B cell (primary cell): ENCODE measurements at regions not wholly inside any gene's neighbourhood (a gene's known extent, or its start where the extent isn't known, plus 50 kb on each side); places are given as distances from the start of the nearest gene placed in this dataset.

Source experiments
- ATAC-seq: fragments of 200-7000 bp; cut with Tn5 transposase; one replicate; pipeline ENCODE4 v1.10.0; 2021; ENCODE audit warnings: low read depth, mild to moderate bottlenecking, moderate number of reproducible peaks, moderate library complexity
- CTCF ChIA-PET: fragments of 350-600 bp; sonication (Branson Sonifier 250); formaldehyde crosslinking; loops from one replicate; lab custom pipeline; 2021; ENCODE audit warnings: antibody characterized with exemption, inconsistent platforms; lab: Charles Lee
- POLR2A ChIA-PET: fragments of 350-600 bp; sonication (Branson Sonifier 250); formaldehyde crosslinking; loops from one replicate; lab custom pipeline; 2021; ENCODE audit warnings: antibody characterized with exemption; lab: Charles Lee
- DNase-seq: peaks from one replicate; pipeline ENCODE4 v3.0.0; 2013
- H2AFZ ChIP-seq: 2 replicates; pipeline ENCODE4 v1.6.1; 2012; ENCODE audit warnings: mild to moderate bottlenecking, low read depth, low read length; ENCODE audit not compliant: insufficient read depth, poor library complexity, severe bottlenecking
- H3K27ac ChIP-seq, 2 donors: 1 replicate in 1 of 2; 2 replicates in 1 of 2; pipeline ENCODE4 v1.5.1; 2012 to 2013; ENCODE audit warnings: low read length in 2 of 2, mild to moderate bottlenecking in 2 of 2, moderate library complexity in 1 of 2
- H3K27me3 ChIP-seq, 4 experiments: fragments of 200-600 bp in 1 of 4; sonication (generic) in 1 of 4; replicated peaks in 1 of 4; 1 replicate in 2 of 4; 2 replicates in 2 of 4; pipeline versions ENCODE4 v1.6.1 to v1.7.0; 2013 to 2016; ENCODE audit warnings: low read length in 3 of 4, mild to moderate bottlenecking in 2 of 4, mixed read lengths in 1 of 4, moderate library complexity in 1 of 4; ENCODE audit not compliant: insufficient read depth in 4 of 4, control insufficient read depth in 3 of 4; ENCODE audit errors: control extremely low read depth in 1 of 4
- H3K36me3 ChIP-seq, 2 experiments: replicated peaks in 1 of 2; 1 replicate in 1 of 2; 2 replicates in 1 of 2; pipeline versions ENCODE4 v1.6.1 to v1.7.1; 2013; ENCODE audit warnings: low read length in 1 of 2; ENCODE audit not compliant: insufficient read depth in 2 of 2, control insufficient read depth in 1 of 2; ENCODE audit errors: control extremely low read depth in 1 of 2, extremely low read depth in 1 of 2
- H3K4me1 ChIP-seq, 2 donors: fragments of 200-600 bp in 1 of 2; sonication (generic) in 1 of 2; 1 replicate in 1 of 2; 2 replicates in 1 of 2; pipeline versions ENCODE4 v1.5.1 to v1.6.1; 2013 to 2017; ENCODE audit warnings: low read length in 2 of 2; ENCODE audit not compliant: control insufficient read depth in 2 of 2, insufficient read depth in 2 of 2
- H3K4me2 ChIP-seq: replicated peaks from 2 replicates; pipeline ENCODE3; 2012; ENCODE audit warnings: mild to moderate bottlenecking, low read depth, low read length; ENCODE audit not compliant: poor library complexity, severe bottlenecking
- H3K4me3 ChIP-seq, 5 experiments: fragments of 200-600 bp in 1 of 5; sonication (generic) in 1 of 5; 1 replicate in 3 of 5; 2 replicates in 2 of 5; pipeline versions ENCODE4 v1.5.1 to v1.7.0; 2011 to 2016; ENCODE audit warnings: low read length in 4 of 5, mild to moderate bottlenecking in 4 of 5, low read depth in 2 of 5, control low read depth in 1 of 5, moderate library complexity in 1 of 5; ENCODE audit not compliant: insufficient read depth in 1 of 5; ENCODE audit errors: control extremely low read depth in 1 of 5, extremely low read depth in 1 of 5
- H3K79me2 ChIP-seq: fragments of 200-600 bp; sonication (generic); one replicate; pipeline ENCODE4 v1.6.0; 2016; ENCODE audit warnings: low read length; ENCODE audit not compliant: control insufficient read depth, insufficient read depth
- H3K9ac ChIP-seq: fragments of 200-600 bp; sonication (generic); 2 replicates; pipeline ENCODE4 v1.6.1; 2017; ENCODE audit warnings: mild to moderate bottlenecking, low read length, moderate library complexity
- H3K9me3 ChIP-seq, 3 donors: one replicate each; pipeline versions ENCODE4 v1.6.1 to v1.7.1; 2013; ENCODE audit warnings: low read length in 2 of 3; ENCODE audit not compliant: control insufficient read depth in 2 of 3, insufficient read depth in 1 of 3; ENCODE audit errors: control extremely low read depth in 1 of 3
- H4K20me1 ChIP-seq: 2 replicates; pipeline ENCODE4 v1.6.0; 2012; ENCODE audit warnings: mild to moderate bottlenecking, low read length; ENCODE audit not compliant: insufficient read depth, control insufficient read depth, poor library complexity, severe bottlenecking
- H3K27ac Mint-ChIP-seq: one replicate; pipeline ENCODE4 v1.8.0; 2021; ENCODE audit warnings: mixed read lengths
- H3K27me3 Mint-ChIP-seq: one replicate; pipeline ENCODE4 v1.8.0; 2021; ENCODE audit warnings: mixed read lengths
- H3K4me1 Mint-ChIP-seq: one replicate; pipeline ENCODE4 v1.8.0; 2021; ENCODE audit warnings: mixed read lengths
- H3K4me3 Mint-ChIP-seq: one replicate; pipeline ENCODE4 v1.8.0; 2021; ENCODE audit warnings: mixed read lengths
- H3K9me3 Mint-ChIP-seq: one replicate; pipeline ENCODE4 v1.8.0; 2022; ENCODE audit warnings: mixed read lengths; ENCODE audit not compliant: insufficient read depth
- EZH2 ChIP-seq: IDR thresholded peaks from 2 replicates; pipeline ENCODE4 v1.6.1; 2012; ENCODE audit warnings: borderline replicate concordance, low read depth, mild to moderate bottlenecking, moderate library complexity, low read length; ENCODE audit not compliant: insufficient read depth, poor library complexity, severe bottlenecking
- WGBS: methylation state at CpG from one replicate; pipeline ENCODE4 v1.1.5; 2013; ENCODE audit warnings: missing lambda C conversion rate; ENCODE audit not compliant: insufficient coverage; 5-methylcytosine and 5-hydroxymethylcytosine counted together
- intact Hi-C: fragments of 100-400 bp; cut with micrococcal nuclease; formaldehyde crosslinking; loops from one replicate; pipeline ENCODE4 v1.10.0; 2022
- TF ChIP-seq, protein P1 (sequence below): fragments of 200-600 bp; IDR thresholded peaks from one replicate; pipeline ENCODE4 v1.8.0; 2022; ENCODE audit warnings: antibody characterized with exemption, mild to moderate bottlenecking

DNA sequence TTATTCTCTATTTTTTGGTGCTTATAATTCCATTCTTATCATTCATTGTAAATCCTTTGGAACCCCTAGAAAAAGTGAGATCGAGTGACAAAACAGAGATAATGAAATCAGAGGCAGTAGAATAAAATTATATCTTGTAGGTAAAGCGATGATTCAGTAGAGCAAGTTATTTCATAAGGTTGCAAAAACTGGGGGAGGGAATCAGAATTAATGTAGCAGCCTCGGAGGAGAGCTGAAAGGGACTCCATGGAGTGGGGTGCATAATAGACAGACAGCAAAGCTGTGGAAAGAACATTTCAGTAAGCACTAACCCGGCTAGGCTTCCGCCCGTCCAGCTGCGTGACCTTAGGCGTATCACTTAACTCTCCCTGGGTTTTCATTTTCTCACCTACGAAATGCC lies 289.7 kb downstream of the EN1 start:
- Histone ChIP-seq H3K9me3 (no peaks in the 10 kb centered on the region), H3K9ac (no peak overlapping the region), H3K79me2 (no peaks in the 10 kb centered on the region), H3K27ac (no peak overlapping the region), H3K36me3 (no peaks in the 10 kb centered on the region), H3K4me2 (no peak overlapping the region), H3K4me3 (no peak overlapping the region), H3K4me1 (no peaks in the 10 kb centered on the region), H3K27me3 (no peaks in the 10 kb centered on the region), H4K20me1 (no peaks in the 10 kb centered on the region), H2AFZ (no peak overlapping the region)
- no peaks in the 10 kb centered on the region for H3K27me3 Mint-ChIP-seq
- no peak for ATAC-seq
- TF ChIP-seq, protein P1, sequence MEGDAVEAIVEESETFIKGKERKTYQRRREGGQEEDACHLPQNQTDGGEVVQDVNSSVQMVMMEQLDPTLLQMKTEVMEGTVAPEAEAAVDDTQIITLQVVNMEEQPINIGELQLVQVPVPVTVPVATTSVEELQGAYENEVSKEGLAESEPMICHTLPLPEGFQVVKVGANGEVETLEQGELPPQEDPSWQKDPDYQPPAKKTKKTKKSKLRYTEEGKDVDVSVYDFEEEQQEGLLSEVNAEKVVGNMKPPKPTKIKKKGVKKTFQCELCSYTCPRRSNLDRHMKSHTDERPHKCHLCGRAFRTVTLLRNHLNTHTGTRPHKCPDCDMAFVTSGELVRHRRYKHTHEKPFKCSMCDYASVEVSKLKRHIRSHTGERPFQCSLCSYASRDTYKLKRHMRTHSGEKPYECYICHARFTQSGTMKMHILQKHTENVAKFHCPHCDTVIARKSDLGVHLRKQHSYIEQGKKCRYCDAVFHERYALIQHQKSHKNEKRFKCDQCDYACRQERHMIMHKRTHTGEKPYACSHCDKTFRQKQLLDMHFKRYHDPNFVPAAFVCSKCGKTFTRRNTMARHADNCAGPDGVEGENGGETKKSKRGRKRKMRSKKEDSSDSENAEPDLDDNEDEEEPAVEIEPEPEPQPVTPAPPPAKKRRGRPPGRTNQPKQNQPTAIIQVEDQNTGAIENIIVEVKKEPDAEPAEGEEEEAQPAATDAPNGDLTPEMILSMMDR, result no peak
- TF ChIP-seq EZH2, result no peak
- POLR2A ChIA-PET, result no interaction called here
- H3K9me3 Mint-ChIP-seq, result no peaks in the 10 kb centered on the region
- intact Hi-C loops, result no loop called here
- CTCF ChIA-PET, result no interaction called here
- H3K27ac Mint-ChIP-seq, result no peak overlapping the region
- 86% methylated on average over 3 of the region's 9 CpGs for WGBS
- no peak overlapping the region for H3K4me3 Mint-ChIP-seq
- H3K4me1 Mint-ChIP-seq, result no peaks in the 10 kb centered on the region
- no peak for DNase-seq

DNA sequence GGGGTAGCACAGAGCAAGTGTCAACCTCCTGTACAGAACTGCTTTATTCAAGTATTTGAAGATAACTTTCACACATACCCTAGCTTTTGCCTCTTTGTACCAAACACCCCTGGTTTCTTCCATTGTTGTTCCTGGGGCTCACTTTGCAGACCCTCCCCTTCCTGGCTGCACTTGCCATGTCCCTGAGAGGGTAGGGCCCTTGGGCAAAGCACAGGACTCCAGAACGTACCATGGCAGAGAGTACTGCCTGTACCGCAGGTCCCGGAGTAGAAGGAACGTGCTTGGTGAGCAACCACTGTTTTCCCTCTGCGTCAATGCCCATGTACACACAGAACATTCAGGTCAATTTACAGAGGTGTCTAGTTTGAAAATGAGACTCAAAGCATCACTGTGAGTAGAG lies 290.4 kb downstream of the EN1 start:
- Histone ChIP-seq H3K9ac (no peak overlapping the region), H3K4me1 (no peaks in the 10 kb centered on the region), H3K9me3 (no peaks in the 10 kb centered on the region), H3K27ac (no peak overlapping the region), H3K4me3 (no peak overlapping the region), H3K36me3 (no peaks in the 10 kb centered on the region), H3K27me3 (no peaks in the 10 kb centered on the region), H2AFZ (no peak overlapping the region), H3K79me2 (no peaks in the 10 kb centered on the region), H3K4me2 (no peak overlapping the region), H4K20me1 (no peaks in the 10 kb centered on the region)
- ATAC-seq (no peak), DNase-seq (no peak)
- Mint-ChIP-seq H3K27me3 (no peaks in the 10 kb centered on the region), H3K27ac (no peak overlapping the region), H3K9me3 (no peaks in the 10 kb centered on the region), H3K4me1 (no peaks in the 10 kb centered on the region), H3K4me3 (no peak overlapping the region)
- intact Hi-C loops, result no loop called here
- ChIA-PET CTCF (no interaction called here), POLR2A (no interaction called here)
- TF ChIP-seq, protein P1, result no peak
- WGBS, result no CpG with 5 or more reads among the region's 5 CpGs
